Inflammatory macrophage (primary cell): ENCODE measurements at regions not wholly inside any gene's neighbourhood (a gene's known extent, or its start where the extent isn't known, plus 50 kb on each side); places are given as distances from the start of the nearest gene placed in this dataset.

ENCODE experiments used
- DNase-seq, 2 donors: peaks; one replicate each; pipeline ENCODE4 v3.0.0-alpha.2; 2020 to 2022

DNA sequence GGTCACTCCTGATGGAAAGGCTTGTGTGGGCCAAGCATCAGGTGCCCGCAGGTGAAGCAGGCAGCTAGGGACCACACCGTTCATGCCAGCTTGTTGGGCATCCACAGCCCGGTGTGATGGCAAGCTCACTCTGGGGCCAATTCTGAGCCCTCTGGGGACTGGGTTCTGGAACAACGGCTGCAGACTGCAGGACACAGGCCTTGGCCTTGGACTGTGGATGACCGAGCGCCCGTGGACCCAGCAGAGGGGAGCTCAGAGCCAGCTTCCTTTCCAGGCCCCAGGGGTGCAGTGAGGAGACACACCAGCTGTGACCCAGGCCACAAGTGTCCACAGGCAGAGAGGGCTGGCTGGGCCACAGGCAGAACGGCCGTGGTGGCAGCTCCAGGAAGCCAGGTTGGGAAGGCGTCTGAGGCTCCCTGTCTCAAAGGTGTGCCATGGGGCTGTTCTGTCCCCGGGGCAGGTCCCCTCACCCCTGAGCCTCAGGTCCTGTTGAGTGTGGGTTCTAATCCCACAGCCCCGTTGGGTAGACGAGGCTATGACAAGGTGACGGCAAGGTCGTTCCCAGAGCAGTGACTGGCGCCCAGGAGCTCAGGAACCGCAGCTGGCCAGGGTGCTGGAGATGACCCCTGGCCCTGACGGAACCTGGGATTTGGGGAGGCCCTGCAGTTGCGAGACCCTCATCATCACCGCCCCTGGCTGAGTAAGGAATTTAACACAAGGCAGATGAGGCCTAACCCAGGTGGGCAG, 1079.4 kb downstream of the BRD1 start:
- no peak for DNase-seq

DNA sequence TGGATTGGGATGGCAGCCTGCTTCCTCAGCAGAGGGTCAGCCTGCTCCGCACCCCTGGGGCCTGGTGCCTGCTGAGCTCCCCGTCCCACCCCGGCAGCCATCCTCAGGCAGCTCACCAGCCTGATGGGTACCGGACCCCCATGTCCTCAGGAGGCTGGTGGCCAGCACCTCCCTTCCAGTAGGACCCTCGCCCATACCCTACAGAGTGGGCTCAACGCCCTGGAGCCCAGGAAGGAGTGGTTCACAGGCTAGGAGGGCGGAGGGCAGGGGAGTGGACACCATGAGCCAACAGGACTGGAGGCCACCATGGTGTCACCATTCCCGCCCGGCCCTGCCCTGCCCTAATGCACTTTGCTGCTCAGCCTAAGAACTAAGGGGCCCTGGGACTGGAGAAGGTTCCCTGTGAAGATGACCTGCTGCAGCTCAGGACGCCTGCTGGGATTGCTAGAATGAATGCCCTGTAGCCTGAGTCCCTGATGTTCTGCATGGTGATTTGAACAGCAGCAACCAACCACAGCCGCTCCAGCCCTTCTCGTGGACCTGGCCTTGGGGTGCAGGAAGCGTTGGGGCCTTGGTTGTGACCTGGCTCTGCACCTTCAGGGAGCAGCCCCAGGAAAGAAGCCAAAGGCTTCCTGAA, 1080.8 kb downstream of the BRD1 start:
- no peak for DNase-seq

DNA sequence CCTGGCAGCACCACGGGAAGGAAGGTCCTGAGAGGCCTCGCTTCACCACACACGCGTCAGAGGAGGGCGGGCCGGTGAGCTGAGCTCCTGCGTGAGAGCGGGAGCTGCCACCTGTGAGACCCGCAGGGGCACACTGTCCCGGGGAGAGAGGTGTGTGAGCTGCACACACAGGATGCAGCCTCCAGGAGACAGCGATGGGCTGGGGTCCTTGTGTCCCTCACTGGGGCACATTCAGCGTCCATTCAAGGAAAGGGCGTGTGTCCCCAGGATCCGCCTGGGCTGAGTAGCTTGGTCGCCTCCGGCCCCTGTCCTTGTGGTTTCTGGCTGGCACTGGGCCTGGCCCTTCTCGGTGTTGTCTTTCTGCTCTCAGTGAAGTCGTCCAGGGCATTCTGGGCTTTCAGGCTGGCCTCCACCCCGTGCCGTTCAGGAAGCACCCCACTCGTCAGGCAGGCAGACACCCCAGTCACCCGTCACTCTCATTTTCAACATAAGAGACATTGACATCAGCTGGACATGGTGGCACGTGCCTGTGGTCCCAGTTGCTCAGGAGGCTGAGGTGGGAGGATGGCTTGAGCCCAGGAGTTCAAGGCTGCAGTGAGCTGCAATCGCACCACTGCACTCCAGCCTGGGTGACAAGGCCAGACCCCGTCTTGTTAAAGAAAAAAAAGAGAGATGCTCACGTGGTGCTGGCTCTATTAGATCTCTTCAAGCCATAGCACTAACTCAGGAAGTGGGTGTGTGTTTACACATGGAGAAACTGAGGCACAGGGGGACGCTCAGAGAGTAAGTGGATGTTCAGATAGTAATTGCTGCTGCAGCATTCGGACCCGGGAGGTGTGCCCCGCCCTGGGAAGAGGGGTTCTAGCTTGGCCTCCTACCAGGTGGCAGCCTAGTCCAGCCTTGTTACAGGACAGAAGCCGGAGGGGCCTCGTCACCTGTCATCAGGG, 1081.6 kb downstream of the BRD1 start:
- DNase-seq: no peak

DNA sequence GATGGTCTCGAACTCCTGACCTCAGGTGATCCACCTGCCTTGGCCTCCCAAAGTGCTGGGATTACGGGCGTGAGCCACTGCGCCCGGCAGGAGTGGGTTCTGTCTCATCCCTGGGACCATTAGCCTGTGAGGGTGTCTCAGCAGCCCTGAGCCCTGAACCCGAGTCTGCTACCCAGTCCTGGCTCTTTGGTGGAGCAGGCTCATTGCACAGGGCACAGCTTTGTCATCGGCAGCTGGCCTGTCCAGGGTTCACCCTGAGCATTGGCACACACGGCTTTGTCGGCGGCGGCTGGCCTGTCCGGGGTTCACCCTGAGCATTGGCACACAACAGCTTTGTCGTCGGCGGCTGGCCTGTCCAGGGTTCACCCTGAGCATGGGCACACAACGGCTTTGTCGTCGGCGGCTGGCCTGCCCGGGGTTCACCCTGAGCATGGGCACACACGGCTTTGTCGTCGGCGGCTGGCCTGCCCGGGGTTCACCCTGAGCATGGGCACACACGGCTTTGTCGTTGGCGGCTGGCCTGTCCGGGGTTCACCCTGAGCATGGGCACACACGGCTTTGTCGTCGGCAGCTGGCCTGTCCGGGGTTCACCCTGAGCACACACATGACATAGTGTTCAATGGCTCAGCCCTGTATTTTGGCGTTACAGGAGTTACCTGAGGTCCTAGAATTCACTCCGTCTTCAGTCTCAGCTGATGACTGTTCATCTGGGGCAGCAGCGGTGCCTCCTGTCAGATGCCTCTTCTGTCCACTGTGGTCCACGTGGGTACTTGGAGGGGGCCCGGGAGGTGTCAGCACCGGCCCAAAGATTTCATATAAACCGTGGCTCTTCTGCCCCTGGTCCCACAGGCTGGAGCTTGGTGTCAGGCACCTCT, 1082.5 kb downstream of the BRD1 start:
- DNase-seq: no peak

DNA sequence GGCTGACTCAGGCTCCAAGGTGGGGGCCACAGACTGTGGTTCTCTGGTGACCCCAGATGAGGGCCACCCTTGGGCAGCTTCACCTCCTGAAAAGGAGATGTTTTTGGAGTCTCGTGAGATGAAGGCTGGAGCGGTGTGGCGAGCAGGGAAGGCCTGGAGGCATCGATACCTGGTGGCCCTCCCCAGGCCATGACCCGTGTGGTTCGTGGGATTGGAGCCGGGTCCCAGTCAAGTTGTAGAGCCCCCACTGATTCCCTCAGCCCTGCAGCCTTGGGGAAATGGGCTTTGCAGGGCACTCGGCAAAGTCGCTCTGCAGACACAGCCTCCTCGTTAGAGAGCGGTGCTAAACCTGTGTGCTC, 1083.4 kb downstream of the BRD1 start:
- no peak for DNase-seq

DNA sequence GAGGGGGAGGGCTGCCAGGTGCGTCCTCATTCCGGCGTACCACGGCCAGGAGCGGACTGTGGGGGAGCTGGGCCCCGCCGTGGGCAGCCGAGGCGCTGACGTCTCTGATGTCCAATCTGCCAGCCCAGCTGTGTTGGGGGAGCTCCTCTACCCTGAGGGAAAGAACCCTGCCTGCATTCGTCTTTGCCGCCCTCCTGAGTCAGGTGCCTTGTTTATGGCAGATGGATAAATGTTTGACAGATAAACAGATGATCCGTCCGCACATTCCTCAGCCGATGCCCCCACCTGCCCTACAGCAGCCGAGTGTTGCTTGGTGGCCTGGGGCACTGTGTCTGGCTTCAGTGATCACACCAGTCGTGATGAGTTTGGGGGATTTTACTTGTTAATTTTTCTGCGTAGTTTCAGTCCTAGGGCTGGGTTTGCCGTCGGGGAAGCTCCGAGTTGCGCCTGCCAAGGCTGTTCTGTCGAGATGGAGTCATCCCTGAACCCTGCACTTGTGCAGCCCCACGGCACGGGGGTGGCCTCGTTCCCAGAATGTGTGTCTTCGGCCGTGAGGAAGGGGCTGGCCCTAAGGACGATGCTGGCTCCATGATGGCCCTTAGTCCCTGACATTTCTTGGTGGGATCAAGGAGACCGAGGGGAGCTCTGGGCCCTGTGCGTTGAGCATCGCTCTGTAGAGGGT, 1083.9 kb downstream of the BRD1 start:
- no peak for DNase-seq

DNA sequence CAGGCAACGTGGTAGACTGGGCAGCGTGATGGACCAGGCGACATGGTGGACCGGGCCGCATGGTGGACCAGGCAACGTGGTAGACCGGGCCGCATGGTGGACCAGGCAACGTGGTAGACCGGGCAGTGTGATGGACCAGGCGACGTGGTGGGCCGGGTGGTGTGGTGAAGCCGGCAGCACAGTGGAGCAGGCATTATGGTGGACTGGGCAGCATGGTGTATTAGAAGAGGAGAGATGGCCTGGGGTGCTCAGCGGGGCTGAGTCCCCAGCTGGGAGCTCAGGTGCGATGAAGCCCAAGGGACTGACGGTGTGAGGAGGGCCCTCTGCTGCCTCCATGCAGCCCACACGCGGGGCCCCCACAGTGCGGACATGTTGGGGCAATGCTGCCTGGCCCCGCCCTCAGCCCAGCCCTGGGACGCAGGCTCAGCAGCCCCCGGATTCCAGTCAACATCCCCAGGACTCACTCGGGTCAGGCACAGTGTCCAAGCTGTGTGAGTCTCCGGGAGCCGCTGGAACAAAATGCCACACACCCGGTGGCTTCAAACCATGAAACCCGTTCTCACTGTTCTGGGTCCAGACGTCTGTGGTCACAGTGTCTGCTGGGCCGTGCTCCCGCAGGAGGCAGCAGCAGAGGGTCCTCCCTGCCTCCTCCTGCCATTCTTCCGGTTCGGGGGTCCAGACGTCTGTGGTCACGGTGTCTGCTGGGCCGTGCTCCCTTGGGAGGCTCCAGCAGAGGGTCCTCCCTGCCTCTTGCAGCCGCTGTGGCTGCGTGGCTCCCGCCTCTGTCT, 1084.9 kb downstream of the BRD1 start:
- no peak for DNase-seq

DNA sequence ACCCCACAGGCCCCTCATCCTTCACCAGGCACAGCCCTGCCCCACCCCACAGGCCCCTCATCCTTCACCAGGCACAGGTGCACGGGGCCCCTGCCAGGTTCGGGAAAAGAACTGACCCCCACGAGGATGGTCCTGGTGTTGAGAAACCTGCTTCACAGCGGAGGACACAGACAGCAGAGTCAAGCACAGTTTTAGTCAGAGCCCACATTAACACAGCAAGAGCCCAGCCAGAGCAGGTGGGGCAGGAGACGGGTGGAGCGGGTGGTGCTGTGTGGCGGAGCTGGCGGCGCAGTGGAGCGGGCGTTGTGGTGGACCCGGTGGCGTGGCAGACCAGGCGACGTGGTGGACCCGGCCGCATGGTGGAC, 1085.5 kb downstream of the BRD1 start:
- no peak for DNase-seq

DNA sequence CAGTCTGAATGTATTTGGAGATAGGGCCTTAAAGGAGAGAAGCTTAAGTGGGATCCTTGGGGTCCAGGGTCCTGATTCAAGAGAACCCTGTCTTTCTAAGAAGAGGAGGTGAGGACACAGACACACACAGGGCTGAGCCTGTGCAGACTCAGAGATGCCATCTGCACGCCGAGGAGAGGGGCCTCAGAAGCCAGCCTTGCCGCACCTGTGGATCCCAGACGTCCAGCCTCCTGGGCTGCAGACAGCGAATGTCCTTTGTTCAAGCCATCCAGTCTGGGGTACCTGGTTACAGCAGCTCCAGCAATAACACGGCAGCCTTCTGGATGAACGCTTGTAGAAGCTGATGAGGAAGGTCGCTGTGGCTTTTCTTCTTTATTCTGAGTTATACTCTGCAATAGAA, 1086.1 kb downstream of the BRD1 start:
- no peak for DNase-seq

DNA sequence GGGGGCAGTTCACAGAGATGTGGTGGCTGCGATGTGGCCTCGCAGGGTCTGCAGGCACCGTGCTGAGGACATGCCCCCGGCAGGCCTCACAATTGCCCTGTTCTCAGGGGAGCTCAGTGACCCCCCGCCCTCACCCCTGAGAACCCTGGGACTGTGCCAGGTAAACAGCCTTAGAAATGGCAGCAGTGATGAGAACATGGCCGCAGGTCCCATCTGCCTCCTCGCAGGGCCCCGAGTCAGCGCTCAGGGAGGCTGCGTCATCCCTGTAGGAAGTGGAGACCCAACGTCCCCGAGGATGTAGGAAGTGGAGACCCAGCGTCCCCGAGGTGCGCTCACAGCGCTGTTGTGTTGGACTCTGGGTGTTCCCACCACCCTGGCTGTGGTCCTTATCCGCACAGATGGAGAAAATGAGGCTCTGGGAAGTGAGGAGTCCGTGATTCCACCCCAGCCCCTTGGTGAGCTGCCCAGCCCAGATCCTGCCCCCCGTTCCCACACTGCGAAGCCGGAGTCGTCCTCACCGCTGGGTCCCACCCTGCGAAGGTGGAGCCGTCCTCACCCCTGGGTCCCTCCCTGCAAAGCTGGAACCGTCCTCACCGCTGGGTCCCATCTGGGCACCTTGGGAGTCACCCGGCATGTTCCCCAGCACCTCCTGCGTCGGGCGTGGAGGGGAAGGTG, 1086.8 kb downstream of the BRD1 start:
- DNase-seq: no peak

DNA sequence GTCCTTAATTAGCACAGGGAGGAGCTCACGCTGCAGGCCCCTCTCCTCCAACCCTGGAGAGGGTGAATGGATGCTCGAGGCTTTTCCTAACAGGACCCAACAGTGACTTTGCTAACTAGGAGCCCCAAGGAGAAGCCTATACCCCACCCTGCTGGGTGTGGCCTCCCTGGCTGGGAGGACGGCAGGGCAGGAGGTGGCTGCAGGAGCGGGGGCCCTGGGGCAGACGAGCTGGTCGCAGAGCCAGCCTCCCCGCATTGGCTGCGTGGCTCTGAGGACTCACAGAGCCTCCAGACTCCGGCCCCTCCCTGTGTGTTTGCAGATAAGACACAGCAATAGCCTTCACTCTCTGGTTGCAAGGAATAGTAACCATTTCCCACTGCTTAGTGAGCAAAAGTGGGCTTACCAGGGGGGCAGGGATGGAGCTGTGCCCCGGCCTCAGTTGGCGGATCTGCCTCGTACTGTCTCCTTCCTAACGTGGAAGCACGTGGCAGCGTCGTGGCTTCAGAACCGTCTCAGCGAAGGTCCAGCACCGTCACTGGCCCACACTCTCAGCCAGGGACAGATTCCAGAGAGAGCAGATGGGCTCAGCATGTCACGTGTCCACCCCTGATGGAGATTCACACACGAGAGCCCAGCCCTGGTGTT, 1087.5 kb downstream of the BRD1 start:
- no peak for DNase-seq

DNA sequence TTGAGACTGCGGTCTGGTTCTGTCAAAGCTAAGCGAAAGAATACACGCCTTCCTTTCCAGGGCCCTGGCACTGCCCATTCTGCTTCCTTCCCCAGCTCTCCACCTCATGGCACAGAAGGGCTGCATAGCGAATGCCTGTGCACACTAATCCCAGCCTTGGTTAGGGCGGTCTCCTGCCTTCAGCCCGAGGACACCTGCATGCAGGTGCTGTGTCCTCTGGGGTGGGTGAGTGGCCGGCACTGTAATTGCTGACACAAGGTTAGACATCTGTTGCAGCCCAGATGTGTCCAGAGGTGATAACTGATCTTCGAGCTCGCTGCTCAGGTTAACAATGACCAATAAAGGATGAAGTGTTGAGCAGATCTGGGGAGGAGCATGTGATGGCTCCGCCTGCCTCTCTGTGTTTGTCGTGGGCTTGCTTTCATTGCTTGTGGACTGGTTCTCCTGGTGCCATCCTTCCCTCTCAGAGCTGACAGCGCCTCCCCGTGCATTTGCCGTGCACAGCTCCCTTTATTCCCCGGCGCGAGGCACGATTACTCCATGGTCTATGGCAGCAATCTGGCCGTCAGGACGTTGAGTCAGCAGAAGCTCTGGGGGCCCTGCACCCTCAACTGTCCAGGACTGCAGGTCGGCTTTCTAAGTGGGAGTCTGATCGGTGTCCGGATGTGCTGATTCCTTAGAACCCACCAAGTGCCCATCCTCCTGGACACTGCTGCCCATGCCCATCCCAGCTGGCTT, 1088.2 kb downstream of the BRD1 start:
- DNase-seq: no peak

DNA sequence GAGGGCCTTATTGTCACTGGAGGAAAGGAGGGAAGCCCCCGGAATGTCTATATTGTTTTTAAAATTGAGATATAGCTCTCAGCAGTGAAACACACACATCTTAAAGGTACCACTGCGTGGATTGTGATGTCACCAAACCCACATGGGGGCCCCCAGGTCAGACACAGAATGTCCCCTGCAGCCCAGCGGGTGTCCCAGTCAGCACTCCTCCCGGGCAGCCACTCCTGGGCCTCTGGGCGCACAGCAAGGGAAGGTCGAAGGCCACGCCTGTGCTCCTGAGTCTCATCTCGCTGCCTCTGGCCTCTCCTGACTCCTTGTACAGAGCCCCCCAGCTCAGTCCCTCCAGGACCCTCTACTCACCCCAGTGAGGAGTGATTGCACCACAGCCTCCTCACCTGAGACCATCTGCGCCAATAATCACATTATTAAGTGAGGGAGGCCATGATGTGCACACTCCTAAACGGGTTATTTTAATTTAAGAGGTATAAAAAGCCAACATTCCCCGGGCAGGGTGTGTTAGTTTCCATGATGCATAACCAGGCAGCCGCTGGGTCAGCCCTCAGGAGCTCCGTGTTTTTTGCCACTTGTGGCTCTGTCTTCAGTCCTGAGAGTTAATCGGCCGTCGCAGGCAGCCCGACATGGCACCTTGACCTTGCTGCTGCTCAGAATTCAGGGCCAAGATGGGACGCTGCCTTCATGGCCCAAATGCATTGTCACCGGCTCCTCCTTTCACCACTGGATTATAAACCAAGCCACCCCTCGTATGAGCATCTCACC, 1089.3 kb downstream of the BRD1 start:
- DNase-seq: no peak

DNA sequence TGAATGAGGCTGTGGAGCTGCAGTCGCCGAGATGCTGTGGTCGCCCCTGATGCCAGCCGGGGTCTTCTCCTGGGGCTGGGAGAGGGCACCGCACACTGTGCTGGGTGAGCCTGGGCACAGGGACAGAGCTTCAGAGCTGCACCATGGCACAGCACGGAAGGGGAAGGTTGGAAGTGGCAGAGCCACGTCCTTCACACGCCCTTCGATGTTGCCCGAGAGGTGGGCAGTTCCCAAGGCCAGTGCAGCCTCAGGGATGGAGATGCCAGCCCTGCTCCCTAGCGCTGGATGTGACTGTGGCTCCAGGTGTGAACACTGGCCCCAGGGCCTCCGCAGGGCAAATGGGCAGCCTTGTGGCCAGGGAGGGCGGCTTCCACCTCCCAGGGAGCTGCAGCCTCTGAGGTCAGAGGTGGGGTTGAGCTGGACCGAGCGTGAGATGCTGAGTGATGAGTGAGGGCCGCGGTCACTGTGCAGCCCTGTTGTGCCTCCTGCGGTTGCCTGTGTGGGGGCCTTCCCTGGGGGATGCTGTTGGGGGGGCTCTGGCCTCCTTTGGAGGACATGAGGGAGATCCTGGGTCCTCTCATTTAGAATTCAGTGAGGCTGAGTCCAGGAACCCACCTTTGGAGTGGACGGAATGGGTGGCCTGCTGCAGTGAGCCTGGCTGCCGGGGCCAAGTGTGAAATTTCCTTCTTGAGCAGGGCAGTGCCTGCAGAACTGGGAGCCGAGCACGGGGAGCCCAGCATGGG, 1090.0 kb downstream of the BRD1 start:
- no peak for DNase-seq

DNA sequence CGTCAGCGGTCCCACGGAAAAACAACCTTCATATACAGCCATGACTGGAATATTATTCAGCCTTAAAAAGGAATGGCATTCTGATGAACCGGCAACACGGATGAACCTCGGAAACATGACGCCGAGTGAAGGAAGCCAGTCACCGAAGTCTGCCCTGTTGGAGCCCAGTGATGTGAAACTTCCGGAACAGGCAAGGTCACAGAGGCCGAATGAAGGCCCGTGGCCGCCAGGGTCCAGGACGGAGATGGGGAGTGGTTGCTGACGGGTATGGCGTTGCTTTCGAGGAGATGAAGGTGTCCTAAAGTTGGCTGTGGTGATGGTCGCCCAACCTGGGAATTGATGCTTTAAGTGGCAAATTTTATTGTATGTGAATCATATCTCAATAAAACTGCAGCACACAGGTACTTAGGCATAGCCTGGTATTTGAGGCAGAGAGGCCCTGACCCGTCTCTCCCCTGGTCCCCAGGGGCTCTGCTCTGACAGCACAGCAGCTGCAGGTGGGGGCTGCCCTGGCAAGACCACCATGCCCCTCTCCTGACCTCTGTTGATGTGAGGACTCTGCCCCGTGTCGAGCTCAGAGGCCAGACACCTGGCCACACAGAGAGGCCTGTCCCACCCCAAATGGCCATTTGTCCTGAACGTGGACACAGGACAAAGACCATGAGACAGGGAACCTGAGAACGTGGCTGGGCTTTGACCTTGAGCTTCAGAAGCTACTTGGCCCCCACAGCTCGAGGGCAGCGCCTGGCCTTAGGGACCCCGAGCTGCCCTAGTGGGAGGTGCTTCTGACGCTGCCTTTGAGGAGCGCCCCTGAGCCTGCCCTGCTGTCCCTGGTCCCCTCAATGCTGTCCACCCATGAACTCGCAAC, 1090.8 kb downstream of the BRD1 start:
- DNase-seq: no peak

DNA sequence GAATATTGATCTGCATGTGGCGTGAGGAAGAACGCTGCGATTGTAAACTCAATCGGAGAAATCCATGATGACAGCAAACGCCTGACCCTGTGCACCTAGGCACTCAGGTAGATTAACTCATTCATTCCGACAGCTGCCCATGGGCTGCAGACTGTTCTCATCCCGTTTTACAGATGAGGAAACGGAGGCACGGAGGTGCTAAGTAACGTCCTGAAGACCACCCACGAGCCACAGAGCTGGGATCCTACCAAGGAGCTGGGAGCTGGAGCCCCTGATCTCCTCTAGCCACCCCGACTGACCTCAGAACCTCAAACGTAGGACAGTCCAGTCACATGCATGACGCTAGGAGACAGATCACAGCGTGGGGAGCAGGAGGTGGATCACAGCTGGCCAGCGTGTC, 1092.7 kb downstream of the BRD1 start:
- DNase-seq: no peak

DNA sequence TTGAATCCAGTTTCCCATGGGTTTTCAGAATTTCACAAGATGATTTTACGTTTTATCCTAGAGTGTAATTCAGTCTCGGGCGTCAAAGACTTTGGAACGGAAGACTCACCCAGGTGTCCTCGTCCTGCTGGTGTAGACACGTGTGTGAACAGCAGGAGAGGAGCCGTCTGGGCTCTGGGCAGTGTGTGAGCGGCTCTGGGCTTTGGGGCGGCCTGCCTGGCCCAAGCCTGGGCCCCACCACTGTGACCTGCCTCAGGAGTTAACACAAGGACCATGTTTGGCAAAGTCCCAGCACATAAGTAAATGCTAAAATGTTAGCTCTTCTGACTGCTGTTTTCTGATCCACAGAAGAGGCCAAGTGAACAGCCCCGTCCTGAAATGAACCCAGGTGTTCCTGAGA, 1093.3 kb downstream of the BRD1 start:
- DNase-seq: no peak
